GM19099 (cell line): ENCODE measurements at regions not wholly inside any gene's neighbourhood (a gene's known extent, or its start where the extent isn't known, plus 50 kb on each side); places are given as distances from the start of the nearest gene placed in this dataset.

Experiments
- POLR2A ChIP-seq: IDR thresholded peaks from 3 replicates; pipeline ENCODE4 v1.6.1; 2011; ENCODE audit warnings: low read depth; ENCODE audit not compliant: insufficient read length; ENCODE audit errors: extremely low read depth

GRCh38 chr11:115766561-115766960, 262.3 kb upstream of the CADM1 start:
- TF ChIP-seq POLR2A, result no peak

- no peak for TF ChIP-seq POLR2A
Observed at GRCh38 chr11:115765803-115766239, 261.6 kb upstream of the CADM1 start.

DNA sequence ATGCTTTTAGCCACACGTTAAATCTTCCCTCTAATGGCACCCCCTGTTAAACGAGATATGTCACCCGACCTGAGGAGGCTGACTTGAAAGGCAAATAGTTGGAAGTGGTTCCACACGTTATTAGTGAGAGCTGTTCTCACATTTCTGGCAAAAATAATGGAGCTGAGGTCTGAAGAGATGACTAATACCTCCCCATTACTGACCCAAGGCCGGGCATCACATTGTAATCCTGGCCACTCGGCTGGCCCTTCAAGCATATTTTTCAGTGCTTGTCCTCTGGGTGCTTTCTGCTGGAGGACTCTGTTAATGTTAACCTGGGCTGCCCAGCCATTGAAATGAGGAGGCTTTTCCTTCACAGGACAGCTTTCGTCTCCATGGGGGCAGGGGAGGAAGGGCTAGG, 260.0 kb upstream of the CADM1 start:
- no peak for TF ChIP-seq POLR2A

GRCh38 chr11:115761817-115762216, 257.6 kb upstream of the CADM1 start:
- no peak for TF ChIP-seq POLR2A

DNA sequence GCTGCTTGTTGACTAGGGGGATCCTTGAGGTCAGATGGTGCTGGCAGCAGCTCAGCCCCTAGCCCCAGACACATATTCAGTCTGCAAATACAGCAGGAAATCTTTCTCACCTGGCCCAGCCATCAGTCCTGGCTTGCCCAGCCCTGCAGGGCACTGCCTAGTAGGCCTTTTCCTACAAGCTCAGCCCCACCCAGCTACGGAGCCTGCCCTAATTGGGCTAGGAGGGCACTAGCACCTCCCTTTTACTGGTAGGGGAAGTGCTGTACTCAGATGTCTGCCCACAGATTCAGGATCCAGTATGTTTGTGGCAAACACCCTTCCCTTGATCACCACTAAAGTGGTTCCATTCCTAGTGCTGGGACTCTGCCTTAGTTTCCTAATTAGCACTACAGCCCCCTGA, 257.1 kb upstream of the CADM1 start:
- no peak for TF ChIP-seq POLR2A

GRCh38 chr11:115760461-115761320, 256.5 kb upstream of the CADM1 start:
- TF ChIP-seq POLR2A, result no peak

DNA sequence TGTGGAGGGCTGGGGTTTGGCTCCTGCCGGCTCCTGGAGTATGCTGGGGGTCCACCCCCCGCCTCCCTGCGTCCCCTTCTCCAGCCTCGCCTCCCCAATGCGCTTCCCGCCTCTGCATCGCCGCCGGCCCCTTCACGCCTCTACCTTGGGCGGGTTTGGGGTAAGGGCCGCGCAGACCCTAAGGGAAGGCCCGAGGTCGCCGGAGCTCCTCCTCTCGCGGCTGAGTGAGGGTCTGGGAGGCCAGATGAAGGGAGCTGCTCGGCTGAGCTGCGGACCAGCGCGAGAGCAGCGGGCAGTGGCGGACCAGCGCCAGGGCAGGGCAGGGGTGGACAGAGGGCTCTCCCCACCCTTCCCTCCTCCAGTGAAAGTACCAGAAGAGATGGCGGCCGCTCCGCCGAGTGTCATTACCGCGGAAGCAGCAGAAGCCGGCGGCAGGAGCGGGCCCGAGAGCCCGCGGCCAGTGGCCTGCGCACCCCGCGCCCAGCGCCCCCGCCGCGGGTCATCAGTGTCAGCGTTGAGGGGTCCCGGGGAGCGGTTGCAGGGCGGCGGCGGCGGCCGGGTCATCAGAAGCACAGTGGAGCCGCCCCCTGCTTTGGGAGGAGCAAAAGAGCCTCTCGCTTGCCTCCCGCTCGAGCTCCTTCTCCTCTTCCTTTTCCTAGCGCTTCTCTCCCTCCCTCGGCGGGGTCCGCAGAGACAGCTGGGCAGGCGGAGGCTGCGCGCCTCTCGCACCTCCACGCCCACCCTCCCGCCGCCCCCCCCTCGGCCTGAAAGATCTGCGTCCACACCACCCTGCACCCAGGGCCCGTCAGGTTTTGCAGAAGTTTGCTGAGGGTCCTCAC, 255.6 kb upstream of the CADM1 start:
- TF ChIP-seq POLR2A, result no peak

- TF ChIP-seq POLR2A, result no peak
Observed at GRCh38 chr11:115758011-115758410, 253.8 kb upstream of the CADM1 start.

DNA sequence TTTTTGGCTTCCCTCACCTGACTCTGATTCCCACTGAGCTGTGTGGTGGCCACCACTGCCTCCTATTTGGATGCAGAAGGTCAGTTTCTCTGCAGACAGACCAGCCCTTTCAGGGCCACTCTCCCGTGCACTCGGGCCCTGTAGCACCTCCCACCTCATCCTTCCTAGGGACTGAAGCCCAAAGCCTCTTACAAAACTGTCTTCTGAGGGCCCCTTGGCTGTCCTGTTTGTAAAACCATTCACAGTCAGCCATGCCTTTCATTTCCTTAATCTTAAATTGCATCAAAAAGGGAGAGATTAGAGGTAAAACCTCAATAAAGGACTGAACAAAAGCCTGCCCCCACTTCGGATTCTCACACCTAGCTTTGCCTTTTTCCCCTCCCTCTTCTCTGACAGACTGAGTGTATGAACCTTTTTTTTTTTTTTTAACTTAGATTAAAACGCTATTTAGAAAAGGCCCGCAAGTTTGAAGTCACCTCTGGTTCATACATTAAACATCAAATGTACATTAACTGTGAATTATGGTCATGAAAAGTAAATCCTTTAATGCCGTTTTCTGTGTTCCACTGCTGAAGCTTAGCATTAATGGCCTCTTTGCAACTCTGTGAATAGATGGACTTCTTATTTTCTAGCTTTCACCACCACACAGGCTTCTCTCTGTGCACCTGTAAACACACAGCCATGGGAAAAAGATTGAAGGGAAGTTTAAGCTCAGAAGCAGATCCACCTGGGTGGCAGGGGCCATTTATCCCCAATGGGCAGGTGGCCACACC, 247.2 kb upstream of the CADM1 start:
- TF ChIP-seq POLR2A, result no peak

GRCh38 chr11:115745610-115746512, 241.6 kb upstream of the CADM1 start:
- no peak for TF ChIP-seq POLR2A

GRCh38 chr11:115745066-115745465, 240.9 kb upstream of the CADM1 start:
- TF ChIP-seq POLR2A, result no peak

DNA sequence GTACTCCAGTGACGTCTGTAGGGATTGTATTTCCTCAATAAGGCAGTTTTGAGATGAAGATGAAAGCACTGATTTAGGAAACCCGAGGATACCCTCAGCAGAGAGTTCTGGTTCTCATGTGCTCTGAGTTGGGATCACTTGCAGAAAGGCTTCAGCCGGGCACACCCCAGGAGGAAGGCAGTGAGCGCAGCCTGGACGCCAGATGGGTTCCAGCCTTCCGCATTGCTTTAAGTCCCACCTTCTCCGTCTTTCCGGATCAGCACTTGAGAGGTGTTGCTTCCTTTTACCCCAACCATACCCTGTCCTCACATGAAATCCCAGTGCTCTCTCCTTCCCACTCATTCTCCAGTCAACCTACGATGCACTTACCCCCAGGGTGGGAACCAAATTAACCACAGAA, 239.5 kb upstream of the CADM1 start:
- no peak for TF ChIP-seq POLR2A

DNA sequence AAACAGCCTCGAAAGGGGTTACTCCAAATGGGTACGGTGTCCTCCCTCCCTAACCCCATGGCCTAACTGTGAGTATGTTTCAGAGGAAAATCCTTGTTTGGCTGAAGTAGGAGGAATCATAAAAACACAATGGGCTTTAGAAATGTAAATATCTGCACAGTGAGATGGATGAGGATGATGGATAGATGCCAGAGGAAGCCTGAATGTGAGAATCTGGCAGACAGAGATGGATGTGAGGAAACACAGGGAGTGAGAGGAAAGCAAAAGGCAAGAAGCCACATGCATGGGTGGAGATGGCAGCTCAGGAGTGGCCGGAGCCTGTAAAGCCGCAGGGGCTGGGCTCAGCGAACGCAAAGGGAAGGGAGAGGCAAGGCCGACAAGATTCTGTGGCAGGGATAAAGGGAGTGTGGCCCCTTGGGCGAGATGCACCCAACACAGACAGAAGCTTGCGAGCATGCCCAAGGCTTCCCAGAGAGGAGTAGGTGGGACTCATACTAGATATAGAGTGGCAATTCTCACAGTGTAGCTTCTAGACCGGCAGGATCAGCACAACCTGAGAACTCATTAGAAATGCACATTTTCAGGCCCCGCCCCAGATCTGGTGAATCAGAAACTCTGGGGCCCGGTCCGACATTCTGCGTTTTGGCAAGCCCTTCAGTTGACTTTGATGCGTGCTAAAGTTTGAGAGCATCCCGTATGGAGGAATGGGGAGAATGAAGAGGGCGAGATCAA, 237.3 kb upstream of the CADM1 start:
- no peak for TF ChIP-seq POLR2A
